Liver (tissue), 3 donors: ENCODE measurements at regions not wholly inside any gene's neighbourhood (a gene's known extent, or its start where the extent isn't known, plus 50 kb on each side); places are given as distances from the start of the nearest gene placed in this dataset.

Experiments used
- EGR1 ChIP-seq, 2 donors: IDR thresholded peaks; 2 replicates each; pipeline ENCODE4 v1.6.1; 2016 to 2018; ENCODE audit warnings: antibody characterized with exemption in 2 of 2, low read depth in 2 of 2
- GABPA ChIP-seq, 2 donors: IDR thresholded peaks in 1 of 2; conservative IDR thresholded peaks in 1 of 2; 2 replicates each; pipeline ENCODE4 v1.6.1; 2016; ENCODE audit warnings: antibody characterized with exemption in 2 of 2, mild to moderate bottlenecking in 1 of 2, moderate library complexity in 1 of 2
- HNF4A ChIP-seq, 2 donors: conservative IDR thresholded peaks; 2 replicates each; pipeline ENCODE4 v1.6.1; 2016; ENCODE audit warnings: antibody characterized with exemption in 2 of 2, mild to moderate bottlenecking in 2 of 2
- JUND ChIP-seq, 2 donors: IDR thresholded peaks; 2 replicates each; pipeline ENCODE4 v1.6.1; 2016; ENCODE audit warnings: antibody characterized with exemption in 2 of 2
- RAD21 ChIP-seq, 2 donors: IDR thresholded peaks; 2 replicates each; pipeline ENCODE4 v1.6.1; 2016; ENCODE audit warnings: antibody characterized with exemption in 2 of 2, mild to moderate bottlenecking in 2 of 2
- SP1 ChIP-seq: IDR thresholded peaks from 2 replicates; pipeline ENCODE4 v1.6.1; 2018; ENCODE audit warnings: antibody characterized with exemption, mild to moderate bottlenecking
- TAF1 ChIP-seq: conservative IDR thresholded peaks from 2 replicates; pipeline ENCODE4 v1.6.1; 2016; ENCODE audit warnings: antibody characterized with exemption, mild to moderate bottlenecking
- YY1 ChIP-seq: IDR thresholded peaks from 2 replicates; pipeline ENCODE4 v1.6.1; 2016; ENCODE audit warnings: antibody characterized with exemption, mild to moderate bottlenecking
- TF ChIP-seq, protein P1 (sequence below): fragments of 150-350 bp; IDR thresholded peaks from 2 replicates; pipeline ENCODE4 v1.5.1; 2017; ENCODE audit warnings: improper control_type of control experiment, low read depth, low read length; ENCODE audit not compliant: missing input control
- TF ChIP-seq, protein P2 (sequence below): IDR thresholded peaks from 2 replicates; pipeline ENCODE4 v1.6.1; 2016; ENCODE audit warnings: antibody characterized with exemption
- TF ChIP-seq, protein P3 (sequence below): IDR thresholded peaks from 2 replicates; pipeline ENCODE4 v1.6.1; 2016; ENCODE audit warnings: antibody characterized with exemption
- TF ChIP-seq, protein P4 (sequence below): IDR thresholded peaks from 2 replicates; pipeline ENCODE4 v1.6.1; 2016; ENCODE audit warnings: antibody characterized with exemption, mild to moderate bottlenecking
- donor health status: healthy.
- donor health status: healthy.

DNA sequence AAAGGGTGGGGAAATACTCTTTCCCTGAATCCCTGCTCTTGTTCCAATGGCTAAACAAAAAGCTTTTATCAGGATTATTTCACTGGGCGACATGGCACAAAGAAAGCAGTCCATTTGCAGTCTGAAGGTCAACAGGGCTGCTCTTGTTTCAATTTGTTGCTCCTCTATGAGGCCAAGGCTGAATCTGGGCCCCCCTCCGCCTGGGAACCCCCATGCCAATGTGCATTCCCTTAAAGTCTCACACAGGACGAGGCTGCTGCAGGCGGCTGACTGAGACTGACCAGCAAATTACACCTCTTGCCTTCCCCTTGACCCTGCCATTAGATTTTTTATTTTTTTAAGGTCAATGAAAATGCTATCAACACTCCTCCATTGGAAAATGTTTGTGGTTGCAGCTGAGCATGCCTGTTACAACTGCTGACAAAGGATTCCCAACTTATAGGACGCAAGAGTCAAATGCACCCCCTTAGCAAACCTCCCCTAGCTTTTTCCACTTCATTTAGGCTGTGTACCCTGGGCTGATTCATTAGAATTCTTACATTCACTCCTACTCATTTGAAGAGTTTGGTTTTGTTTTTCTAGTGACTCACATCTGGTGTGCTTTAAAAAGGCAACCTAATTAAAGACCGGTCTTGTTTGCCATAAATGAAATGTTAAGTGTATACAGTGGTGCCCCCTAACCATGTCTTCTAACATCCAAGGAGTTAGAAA, 60.8 kb upstream of the ARHGEF3 start:
- TF ChIP-seq, protein P1, sequence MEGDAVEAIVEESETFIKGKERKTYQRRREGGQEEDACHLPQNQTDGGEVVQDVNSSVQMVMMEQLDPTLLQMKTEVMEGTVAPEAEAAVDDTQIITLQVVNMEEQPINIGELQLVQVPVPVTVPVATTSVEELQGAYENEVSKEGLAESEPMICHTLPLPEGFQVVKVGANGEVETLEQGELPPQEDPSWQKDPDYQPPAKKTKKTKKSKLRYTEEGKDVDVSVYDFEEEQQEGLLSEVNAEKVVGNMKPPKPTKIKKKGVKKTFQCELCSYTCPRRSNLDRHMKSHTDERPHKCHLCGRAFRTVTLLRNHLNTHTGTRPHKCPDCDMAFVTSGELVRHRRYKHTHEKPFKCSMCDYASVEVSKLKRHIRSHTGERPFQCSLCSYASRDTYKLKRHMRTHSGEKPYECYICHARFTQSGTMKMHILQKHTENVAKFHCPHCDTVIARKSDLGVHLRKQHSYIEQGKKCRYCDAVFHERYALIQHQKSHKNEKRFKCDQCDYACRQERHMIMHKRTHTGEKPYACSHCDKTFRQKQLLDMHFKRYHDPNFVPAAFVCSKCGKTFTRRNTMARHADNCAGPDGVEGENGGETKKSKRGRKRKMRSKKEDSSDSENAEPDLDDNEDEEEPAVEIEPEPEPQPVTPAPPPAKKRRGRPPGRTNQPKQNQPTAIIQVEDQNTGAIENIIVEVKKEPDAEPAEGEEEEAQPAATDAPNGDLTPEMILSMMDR = no peak
- TF ChIP-seq RAD21 (IDR thresholded peaks at IDR 0.05) (no peak), GABPA (IDR thresholded peaks at IDR 0.05 in 1 of 2, conservative IDR thresholded peaks at IDR 0.05 in 1 of 2) (no peak), TAF1 (no peak), JUND (IDR thresholded peaks at IDR 0.05) (no peak), SP1 (no peak), YY1 (no peak), HNF4A (conservative IDR thresholded peaks at IDR 0.05) (no peak), EGR1 (IDR thresholded peaks at IDR 0.05; ENCODE audit: low read depth in 2 of 2) (no peak)
- TF ChIP-seq, protein P2, sequence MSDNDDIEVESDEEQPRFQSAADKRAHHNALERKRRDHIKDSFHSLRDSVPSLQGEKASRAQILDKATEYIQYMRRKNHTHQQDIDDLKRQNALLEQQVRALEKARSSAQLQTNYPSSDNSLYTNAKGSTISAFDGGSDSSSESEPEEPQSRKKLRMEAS = no peak
- TF ChIP-seq, protein P3, sequence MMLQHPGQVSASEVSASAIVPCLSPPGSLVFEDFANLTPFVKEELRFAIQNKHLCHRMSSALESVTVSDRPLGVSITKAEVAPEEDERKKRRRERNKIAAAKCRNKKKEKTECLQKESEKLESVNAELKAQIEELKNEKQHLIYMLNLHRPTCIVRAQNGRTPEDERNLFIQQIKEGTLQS = no peak
- TF ChIP-seq, protein P4, sequence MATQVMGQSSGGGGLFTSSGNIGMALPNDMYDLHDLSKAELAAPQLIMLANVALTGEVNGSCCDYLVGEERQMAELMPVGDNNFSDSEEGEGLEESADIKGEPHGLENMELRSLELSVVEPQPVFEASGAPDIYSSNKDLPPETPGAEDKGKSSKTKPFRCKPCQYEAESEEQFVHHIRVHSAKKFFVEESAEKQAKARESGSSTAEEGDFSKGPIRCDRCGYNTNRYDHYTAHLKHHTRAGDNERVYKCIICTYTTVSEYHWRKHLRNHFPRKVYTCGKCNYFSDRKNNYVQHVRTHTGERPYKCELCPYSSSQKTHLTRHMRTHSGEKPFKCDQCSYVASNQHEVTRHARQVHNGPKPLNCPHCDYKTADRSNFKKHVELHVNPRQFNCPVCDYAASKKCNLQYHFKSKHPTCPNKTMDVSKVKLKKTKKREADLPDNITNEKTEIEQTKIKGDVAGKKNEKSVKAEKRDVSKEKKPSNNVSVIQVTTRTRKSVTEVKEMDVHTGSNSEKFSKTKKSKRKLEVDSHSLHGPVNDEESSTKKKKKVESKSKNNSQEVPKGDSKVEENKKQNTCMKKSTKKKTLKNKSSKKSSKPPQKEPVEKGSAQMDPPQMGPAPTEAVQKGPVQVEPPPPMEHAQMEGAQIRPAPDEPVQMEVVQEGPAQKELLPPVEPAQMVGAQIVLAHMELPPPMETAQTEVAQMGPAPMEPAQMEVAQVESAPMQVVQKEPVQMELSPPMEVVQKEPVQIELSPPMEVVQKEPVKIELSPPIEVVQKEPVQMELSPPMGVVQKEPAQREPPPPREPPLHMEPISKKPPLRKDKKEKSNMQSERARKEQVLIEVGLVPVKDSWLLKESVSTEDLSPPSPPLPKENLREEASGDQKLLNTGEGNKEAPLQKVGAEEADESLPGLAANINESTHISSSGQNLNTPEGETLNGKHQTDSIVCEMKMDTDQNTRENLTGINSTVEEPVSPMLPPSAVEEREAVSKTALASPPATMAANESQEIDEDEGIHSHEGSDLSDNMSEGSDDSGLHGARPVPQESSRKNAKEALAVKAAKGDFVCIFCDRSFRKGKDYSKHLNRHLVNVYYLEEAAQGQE = no peak
